ENCODE measurements at regions not wholly inside any gene's neighbourhood (a gene's known extent, or its start where the extent isn't known, plus 50 kb on each side); places are given as distances from the start of the nearest gene placed in this dataset.

- H3K4me3 ChIP-seq (ENCODE audit: low read depth, low read length), result no peak overlapping the region
- TF ChIP-seq CTCF (IDR thresholded peaks at IDR 0.05), result no peak
- no peak overlapping the region for H3K4me2 ChIP-seq (ENCODE audit: low read length)
- no peaks in the 10 kb centered on the region for H3K36me3 ChIP-seq (ENCODE audit: control insufficient read depth, insufficient read depth, low read length)
- H3K79me2 ChIP-seq, result no peaks in the 10 kb centered on the region
- no peak overlapping the region for H3K9ac ChIP-seq
- H3K27me3 ChIP-seq (ENCODE audit: control insufficient read depth, insufficient read depth, low read length), result no peaks in the 10 kb centered on the region
- H3K9me3 ChIP-seq (ENCODE audit: control insufficient read depth, low read length), result no peaks in the 10 kb centered on the region
- no peak overlapping the region for H2AFZ ChIP-seq
- H3K4me1 ChIP-seq, result no peaks in the 10 kb centered on the region
- no peak overlapping the region for H3K27ac ChIP-seq
These were observed 391.1 kb upstream of the HSF2 start for GRCh38 chr6:122008101-122008999.

- Histone ChIP-seq H3K9ac (no peak overlapping the region), H3K79me2 (no peaks in the 10 kb centered on the region), H3K27me3 (ENCODE audit: control insufficient read depth, insufficient read depth, low read length) (no peaks in the 10 kb centered on the region), H2AFZ (no peak overlapping the region), H3K4me1 (no peaks in the 10 kb centered on the region), H3K27ac (no peak overlapping the region), H3K9me3 (ENCODE audit: control insufficient read depth, low read length) (no peaks in the 10 kb centered on the region), H3K4me2 (ENCODE audit: low read length) (no peak overlapping the region), H3K4me3 (ENCODE audit: low read depth, low read length) (no peak overlapping the region), H3K36me3 (ENCODE audit: control insufficient read depth, insufficient read depth, low read length) (no peaks in the 10 kb centered on the region)
- no peak for TF ChIP-seq CTCF (IDR thresholded peaks at IDR 0.05)
These were observed 390.5 kb upstream of the HSF2 start for GRCh38 chr6:122009000-122009350.

- Histone ChIP-seq H3K27me3 (ENCODE audit: control insufficient read depth, insufficient read depth, low read length) (no peaks in the 10 kb centered on the region), H3K79me2 (no peaks in the 10 kb centered on the region), H3K4me2 (ENCODE audit: low read length) (no peak overlapping the region), H3K4me3 (ENCODE audit: low read depth, low read length) (no peak overlapping the region), H3K36me3 (ENCODE audit: control insufficient read depth, insufficient read depth, low read length) (no peaks in the 10 kb centered on the region), H3K27ac (no peak overlapping the region), H3K9ac (no peak overlapping the region), H2AFZ (no peak overlapping the region), H3K9me3 (ENCODE audit: control insufficient read depth, low read length) (no peaks in the 10 kb centered on the region), H3K4me1 (no peaks in the 10 kb centered on the region)
- TF ChIP-seq CTCF (IDR thresholded peaks at IDR 0.05), result no peak
These were observed 386.9 kb upstream of the HSF2 start for GRCh38 chr6:122012578-122012977.

- no peak overlapping the region for H3K4me3 ChIP-seq (ENCODE audit: low read depth, low read length)
- H3K79me2 ChIP-seq, result no peaks in the 10 kb centered on the region
- H3K9me3 ChIP-seq (ENCODE audit: control insufficient read depth, low read length), result no peaks in the 10 kb centered on the region
- H3K27me3 ChIP-seq (ENCODE audit: control insufficient read depth, insufficient read depth, low read length), result no peaks in the 10 kb centered on the region
- no peak overlapping the region for H3K9ac ChIP-seq
- H2AFZ ChIP-seq, result no peak overlapping the region
- no peaks in the 10 kb centered on the region for H3K4me1 ChIP-seq
- H3K27ac ChIP-seq, result no peak overlapping the region
- H3K36me3 ChIP-seq (ENCODE audit: control insufficient read depth, insufficient read depth, low read length), result no peaks in the 10 kb centered on the region
- no peak overlapping the region for H3K4me2 ChIP-seq (ENCODE audit: low read length)
- no peak for TF ChIP-seq CTCF (IDR thresholded peaks at IDR 0.05)
These were observed 384.5 kb upstream of the HSF2 start for GRCh38 chr6:122014961-122015360.

Data from parathyroid adenoma (tissue), 2 donors.